ENCODE measurements at regions not wholly inside any gene's neighbourhood (a gene's known extent, or its start where the extent isn't known, plus 50 kb on each side); places are given as distances from the start of the nearest gene placed in this dataset.

- ATAC-seq: no peak
These were observed 96.3 kb upstream of the AFDN start for GRCh38 chr6:167730441-167730840.

GRCh38 chr6:167731216-167731615 is 95.5 kb upstream of the AFDN start:
- no peak for TF ChIP-seq ARNTL (CRISPR knock-in tag; IDR thresholded peaks at IDR 0.05; ENCODE audit: borderline replicate concordance, low read depth)
- no peak for TF ChIP-seq PPARA (CRISPR knock-in tag; IDR thresholded peaks at IDR 0.05; ENCODE audit: borderline replicate concordance)
- TF ChIP-seq ZNF70 (CRISPR knock-in tag; IDR thresholded peaks at IDR 0.05): no peak
- TF ChIP-seq OSR1 (CRISPR knock-in tag; IDR thresholded peaks at IDR 0.05): no peak
- no peak for TF ChIP-seq GLIS3 (CRISPR knock-in tag; IDR thresholded peaks at IDR 0.05)
- TF ChIP-seq ZFP30 (CRISPR knock-in tag; IDR thresholded peaks at IDR 0.05): no peak
- TF ChIP-seq PATZ1 (CRISPR knock-in tag; IDR thresholded peaks at IDR 0.05; ENCODE audit: borderline replicate concordance): no peak
- TF ChIP-seq ISL1 (CRISPR knock-in tag; IDR thresholded peaks at IDR 0.05): no peak
- TF ChIP-seq POU6F1 (CRISPR knock-in tag; IDR thresholded peaks at IDR 0.05; ENCODE audit: borderline replicate concordance, low read depth): no peak
- ATAC-seq: no peak

More at GRCh38 chr6:167730441-167730840, 96.3 kb upstream of the AFDN start:
- TF ChIP-seq CREB5 (CRISPR knock-in tag; IDR thresholded peaks at IDR 0.05; ENCODE audit: low read depth): no peak
- TF ChIP-seq ARNTL (CRISPR knock-in tag; IDR thresholded peaks at IDR 0.05; ENCODE audit: borderline replicate concordance, low read depth): no peak
- TF ChIP-seq PPARA (CRISPR knock-in tag; IDR thresholded peaks at IDR 0.05; ENCODE audit: borderline replicate concordance): no peak
- no peak for TF ChIP-seq RARB (CRISPR knock-in tag; IDR thresholded peaks at IDR 0.05)
- TF ChIP-seq BACH2 (CRISPR knock-in tag; IDR thresholded peaks at IDR 0.05; ENCODE audit: borderline replicate concordance): no peak
- no peak for TF ChIP-seq PATZ1 (CRISPR knock-in tag; IDR thresholded peaks at IDR 0.05; ENCODE audit: borderline replicate concordance)
- no peak for TF ChIP-seq POU6F1 (CRISPR knock-in tag; IDR thresholded peaks at IDR 0.05; ENCODE audit: borderline replicate concordance, low read depth)
- no peak for TF ChIP-seq TSHZ2 (CRISPR knock-in tag; IDR thresholded peaks at IDR 0.05)
- no peak for TF ChIP-seq GLIS3 (CRISPR knock-in tag; IDR thresholded peaks at IDR 0.05)

- no peak for ATAC-seq
- no peak for TF ChIP-seq ZFP30 (CRISPR knock-in tag; IDR thresholded peaks at IDR 0.05)
- TF ChIP-seq GLIS3 (CRISPR knock-in tag; IDR thresholded peaks at IDR 0.05): no peak
- no peak for TF ChIP-seq CSDC2 (CRISPR knock-in tag; IDR thresholded peaks at IDR 0.05)
- no peak for TF ChIP-seq ZC3H10 (CRISPR knock-in tag; IDR thresholded peaks at IDR 0.05)
- TF ChIP-seq TSHZ2 (CRISPR knock-in tag; IDR thresholded peaks at IDR 0.05): no peak
- no peak for TF ChIP-seq POU6F1 (CRISPR knock-in tag; IDR thresholded peaks at IDR 0.05; ENCODE audit: borderline replicate concordance, low read depth)
- no peak for TF ChIP-seq RARB (CRISPR knock-in tag; IDR thresholded peaks at IDR 0.05)
- no peak for TF ChIP-seq ZNF8 (CRISPR knock-in tag; IDR thresholded peaks at IDR 0.05)
- TF ChIP-seq ESRRG (CRISPR knock-in tag; IDR thresholded peaks at IDR 0.05): no peak
- no peak for TF ChIP-seq BACH2 (CRISPR knock-in tag; IDR thresholded peaks at IDR 0.05; ENCODE audit: borderline replicate concordance)
- TF ChIP-seq SNAI2 (CRISPR knock-in tag; IDR thresholded peaks at IDR 0.05): no peak
These were observed 94.8 kb upstream of the AFDN start for GRCh38 chr6:167731731-167732422.

All from SK-N-SH treated with all-trans-retinoic acid at 6 μM for 48 hours (cell line).